Glomerular visceral epithelial cell (primary cell): ENCODE measurements at regions not wholly inside any gene's neighbourhood (a gene's known extent, or its start where the extent isn't known, plus 50 kb on each side); places are given as distances from the start of the nearest gene placed in this dataset.

Source experiments
- DNase-seq: peaks from one replicate; pipeline ENCODE4 v3.0.0-alpha.2; 2016; ENCODE audit errors: extremely low spot score

DNA sequence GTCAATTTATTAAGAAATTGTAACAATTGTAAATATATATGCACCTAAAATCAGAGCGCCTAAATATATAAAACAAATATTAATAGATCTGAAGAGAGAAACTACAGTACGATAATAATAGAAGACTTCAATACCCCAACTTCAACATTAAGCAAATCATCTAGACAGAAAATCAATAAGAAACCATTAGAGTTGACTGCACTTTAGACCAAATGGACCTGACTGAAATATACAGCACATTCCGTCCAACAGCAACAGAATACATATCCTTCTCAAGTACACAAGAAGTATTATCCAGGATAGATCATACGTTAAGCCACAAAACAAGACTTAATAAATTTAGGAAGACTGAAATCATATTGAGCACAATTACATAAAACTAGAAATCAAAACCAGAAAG, 208.7 kb downstream of the MED10 start:
- DNase-seq: no peak

DNA sequence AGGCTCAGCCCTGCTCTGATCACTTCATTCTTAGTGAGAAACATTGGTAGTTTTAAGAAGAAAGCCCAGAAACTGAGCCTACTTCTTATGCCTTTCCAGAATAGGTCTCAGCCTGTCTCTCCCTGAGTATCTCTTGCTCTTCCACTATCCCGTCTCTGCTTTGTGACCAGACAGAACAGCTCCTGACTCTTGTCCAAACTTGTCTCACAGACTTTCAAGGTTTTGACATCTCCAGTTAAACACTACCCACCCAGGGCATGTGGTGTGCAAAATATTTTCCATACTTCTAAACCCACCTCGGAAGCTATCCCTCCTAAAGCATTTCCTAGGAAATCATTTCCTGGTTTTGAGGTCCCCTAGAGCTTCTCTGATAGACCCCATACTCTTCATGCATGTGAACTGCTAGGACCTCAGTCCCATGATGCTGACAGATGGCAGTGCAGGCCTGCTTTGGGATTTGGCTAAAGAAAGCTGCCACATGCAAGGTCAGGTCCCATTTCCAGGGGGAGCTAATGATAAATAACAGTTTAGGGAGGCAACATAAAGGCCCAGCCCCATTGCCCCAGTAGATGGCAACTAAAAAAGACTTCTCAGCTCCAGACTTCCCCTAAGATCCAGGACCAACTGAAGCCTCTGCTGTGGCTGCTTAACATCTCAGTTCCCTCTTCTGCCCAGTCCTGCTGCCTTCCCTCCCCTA, 211.5 kb downstream of the MED10 start:
- no peak for DNase-seq

DNA sequence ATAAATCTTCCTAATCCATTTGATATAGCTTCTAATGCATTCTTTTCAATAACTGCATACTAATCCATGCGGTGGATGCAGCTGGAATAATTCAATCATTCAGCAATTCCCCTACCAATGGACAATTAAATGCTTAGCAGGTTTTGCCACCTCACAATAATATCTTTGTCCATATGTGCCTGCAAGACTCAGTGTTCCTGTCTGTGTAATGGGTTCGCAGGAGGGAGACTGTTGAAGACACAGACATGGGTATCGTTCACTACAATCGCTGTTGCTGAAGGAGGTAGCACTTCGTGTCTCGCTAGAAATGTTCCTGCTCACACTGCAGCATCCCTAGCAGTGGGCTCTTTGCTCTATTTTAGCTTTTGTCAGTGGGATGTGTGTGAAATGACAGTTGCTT, 214.4 kb downstream of the MED10 start:
- DNase-seq: no peak

DNA sequence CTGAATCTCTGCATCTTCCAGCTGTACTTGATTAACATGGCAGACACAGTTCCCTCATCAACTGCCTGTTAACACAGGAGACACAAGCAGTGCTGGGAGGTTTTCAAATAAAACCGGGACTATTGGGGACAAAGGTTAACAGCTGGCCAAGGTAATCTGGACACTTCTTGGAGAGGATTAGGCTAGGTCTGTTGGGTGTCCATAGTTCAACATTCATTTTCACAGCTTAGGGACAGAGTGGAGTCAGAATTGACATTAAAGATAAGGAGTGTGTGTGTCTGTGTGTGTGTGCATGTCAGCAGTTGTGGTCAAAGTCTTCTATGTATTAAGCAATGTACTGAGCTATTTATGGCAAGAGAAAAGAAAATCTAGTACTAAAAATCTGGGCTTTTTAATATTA, 216.2 kb downstream of the MED10 start:
- DNase-seq: no peak

DNA sequence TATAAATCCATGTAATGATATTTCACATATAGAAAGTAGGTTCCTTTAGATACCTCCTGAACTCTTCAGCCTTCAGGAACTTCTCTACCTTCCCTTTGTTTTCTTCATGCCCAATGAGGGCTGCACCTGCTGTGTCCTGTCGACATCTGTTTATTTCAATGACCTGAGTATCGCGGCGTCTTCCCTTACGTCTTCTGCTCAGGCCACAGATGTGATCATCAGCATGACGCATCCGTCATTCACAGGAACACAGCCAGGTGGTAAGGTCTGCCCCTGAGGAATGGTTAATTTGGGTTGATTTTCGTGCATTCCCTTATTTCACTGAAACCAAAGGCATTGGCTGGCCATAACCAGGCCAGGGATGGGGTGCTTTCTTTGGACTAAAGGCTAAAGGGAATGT, 217.1 kb downstream of the MED10 start:
- DNase-seq: no peak

DNA sequence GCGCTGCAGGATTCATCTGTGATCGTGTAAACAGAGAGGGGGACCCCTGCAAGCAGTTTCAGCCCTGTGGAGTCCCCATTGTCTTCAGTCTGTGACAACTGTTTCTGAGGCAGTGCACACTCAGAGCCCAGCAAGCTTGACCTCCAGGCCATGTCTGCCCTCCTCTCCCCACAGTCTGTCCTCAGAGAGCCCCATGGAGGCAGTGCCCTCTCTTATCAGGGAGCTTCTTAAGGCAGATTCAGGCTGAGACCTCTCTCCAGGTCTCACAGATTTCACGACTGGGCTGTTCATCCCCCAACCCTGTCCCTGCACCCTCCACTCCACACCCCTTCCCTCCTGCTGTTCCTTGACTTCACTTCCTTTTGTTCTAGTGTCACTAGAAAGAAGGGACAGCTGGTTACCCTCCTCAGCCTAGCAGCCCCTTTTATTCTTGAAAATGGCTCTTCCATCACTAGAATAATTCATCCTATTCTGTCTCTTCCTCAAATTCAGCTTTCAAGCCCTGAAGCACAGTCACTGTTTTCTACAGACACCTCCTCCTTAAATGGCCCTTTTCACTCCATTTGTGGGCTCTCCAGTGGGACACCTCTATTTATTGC, 218.4 kb downstream of the MED10 start:
- DNase-seq: no peak

DNA sequence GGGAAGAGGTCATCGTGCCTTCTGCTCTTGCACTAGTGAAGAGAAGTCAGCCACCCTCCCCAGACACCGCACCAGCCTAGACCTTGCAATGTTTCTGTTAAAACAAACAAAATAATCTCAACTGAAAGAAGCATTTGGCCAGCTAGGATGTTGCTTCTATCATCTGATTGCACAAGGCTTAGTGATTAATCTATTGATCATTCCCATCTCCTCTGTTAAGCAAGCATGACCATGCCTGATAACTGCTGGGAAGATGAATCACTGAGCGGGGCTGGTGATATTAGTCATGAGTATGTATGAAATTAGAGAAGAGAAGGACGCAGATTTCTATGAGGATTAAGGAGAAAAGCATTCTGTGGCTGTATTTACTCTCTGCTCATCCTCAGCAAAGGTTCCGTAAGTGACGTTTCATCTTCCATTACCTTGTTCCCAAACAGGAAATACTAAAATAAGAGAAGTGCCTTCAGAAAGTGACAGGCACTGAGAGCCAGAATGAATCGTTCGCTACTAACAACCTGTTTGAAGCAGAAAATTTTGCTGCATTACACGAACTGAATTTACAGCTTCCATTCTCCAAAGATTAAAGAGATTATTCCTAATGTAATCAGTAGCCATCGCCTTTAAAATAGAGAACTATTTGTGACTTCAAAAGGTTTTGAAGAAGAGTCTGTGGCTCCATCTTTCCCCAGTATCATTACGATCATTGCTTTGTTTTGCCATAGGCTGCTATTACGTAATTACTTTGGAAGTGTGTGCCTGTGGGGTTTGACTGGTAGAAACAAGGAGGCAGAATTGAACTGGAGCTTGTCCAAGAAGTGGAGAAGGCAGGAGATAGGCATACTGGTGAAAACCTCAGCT, 219.1 kb downstream of the MED10 start:
- no peak for DNase-seq

DNA sequence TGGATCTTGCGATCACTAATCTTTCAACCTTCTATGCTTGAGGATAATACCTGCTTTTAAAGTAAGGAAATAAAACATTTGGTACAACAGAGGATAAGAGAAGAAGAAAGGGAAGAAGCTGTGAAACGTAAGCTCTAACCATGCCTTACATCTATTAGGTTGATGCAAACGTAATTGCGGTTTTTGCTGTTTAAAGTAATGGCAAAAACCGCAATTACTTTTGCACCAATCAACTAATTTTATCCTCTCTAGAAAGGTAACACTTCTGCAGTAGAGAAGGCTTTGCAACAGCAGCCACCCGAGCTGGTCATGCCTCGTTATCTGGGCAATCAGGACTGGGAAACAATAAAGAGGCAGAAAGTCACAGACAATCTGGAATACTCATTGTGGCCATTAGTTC, 224.1 kb downstream of the MED10 start:
- no peak for DNase-seq

DNA sequence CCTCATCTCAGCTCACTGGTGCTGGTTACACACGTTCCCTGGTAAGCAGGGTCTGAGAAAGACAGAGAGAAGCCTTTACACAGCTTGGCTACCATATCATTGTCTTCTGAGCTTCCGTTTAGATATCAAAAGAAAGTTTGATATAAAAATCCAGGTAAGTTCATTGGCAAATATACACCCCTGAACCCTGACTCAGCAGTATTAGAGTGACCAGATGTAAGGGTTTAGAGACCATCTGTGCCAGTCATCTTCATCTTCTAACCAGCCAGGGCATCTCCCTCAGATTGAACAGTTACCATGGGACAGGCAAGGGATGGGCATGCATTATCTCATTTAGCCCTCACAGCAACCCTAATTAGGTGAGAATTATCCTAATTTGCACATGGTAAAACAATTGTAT, 232.1 kb downstream of the MED10 start:
- no peak for DNase-seq

DNA sequence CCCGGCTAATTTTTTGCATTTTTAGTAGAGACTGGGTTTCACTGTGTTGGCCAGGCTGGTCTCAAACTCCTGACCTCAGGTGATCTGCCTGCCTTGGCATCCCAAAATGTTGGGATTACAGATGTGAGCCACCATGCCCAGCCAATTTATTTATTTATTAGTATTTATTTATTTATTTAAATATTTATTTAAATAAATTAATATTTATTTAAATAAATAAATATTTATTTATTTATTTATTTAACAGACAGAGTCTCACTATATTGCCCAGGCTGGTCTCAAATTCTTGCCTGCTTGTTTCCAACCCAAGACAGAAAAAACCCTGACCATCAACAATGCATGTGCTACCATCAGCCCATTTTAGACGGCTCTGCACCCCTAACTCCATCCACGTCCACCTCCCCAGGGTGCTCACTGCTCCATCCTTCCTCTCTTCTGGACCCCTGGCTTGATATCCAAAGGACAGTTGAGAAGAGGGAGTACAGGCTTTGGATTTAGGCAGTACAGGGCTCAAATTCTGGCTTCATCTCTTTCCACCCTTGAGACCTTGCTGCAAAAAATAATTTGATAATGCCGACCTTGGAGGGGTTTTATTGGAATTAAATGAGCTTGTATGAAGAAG, 232.6 kb downstream of the MED10 start:
- no peak for DNase-seq

DNA sequence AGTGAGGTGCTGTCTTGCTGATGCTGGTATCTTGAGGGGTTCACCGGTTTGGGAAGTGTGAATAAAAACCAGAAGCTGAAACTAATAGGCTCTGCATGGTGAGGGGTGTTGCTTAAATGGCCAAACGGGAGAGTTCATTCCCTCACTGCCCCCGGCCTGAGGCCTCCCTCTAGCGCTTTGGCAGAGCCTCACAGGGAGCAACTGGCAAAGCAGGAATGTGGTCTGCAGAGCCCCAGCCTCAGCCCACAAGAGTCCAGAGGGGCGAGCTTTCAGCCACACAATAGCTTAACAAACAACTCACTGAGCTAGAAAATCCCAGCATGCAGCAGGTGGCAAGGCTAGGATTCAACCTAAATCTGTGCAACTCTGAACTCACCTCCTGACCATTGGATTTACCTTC, 234.8 kb downstream of the MED10 start:
- DNase-seq: no peak

DNA sequence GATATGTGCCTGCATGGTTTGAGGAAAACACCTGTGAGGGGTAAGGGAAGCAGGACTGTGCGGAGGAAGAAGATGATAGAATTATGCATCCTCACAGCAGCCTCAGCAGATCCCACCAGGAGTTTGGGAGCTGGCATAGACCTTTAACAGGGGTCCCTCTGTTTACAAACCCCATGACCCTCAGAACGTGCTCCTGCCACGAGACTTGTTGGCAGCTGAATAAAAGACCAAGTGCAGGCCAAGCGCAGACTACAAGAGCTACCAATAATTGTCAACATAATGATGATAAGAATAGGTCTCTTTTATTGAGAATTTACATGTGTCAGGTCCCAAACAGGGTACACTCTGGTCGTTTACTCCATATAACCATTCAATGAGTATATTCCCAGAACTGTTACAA, 236.0 kb downstream of the MED10 start:
- no peak for DNase-seq

DNA sequence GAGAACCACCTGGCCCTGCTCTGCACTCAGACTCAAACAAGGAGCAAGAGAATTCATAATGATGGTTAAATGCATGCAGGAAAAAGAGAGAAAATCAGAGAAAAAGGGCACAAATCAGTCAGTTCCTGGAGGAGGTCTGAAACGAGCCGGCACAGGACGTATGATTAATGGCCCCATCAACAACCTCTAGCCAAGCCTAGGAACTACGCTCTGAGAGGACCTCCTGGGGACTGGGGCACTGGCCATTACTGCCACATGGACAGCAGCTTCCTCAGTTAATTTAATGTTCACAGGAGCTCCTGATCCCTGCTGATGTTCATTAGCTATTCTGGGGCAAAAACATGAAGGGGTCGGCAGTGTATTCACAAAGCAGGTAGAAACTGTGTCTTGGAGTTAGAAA, 238.1 kb downstream of the MED10 start:
- DNase-seq: no peak

DNA sequence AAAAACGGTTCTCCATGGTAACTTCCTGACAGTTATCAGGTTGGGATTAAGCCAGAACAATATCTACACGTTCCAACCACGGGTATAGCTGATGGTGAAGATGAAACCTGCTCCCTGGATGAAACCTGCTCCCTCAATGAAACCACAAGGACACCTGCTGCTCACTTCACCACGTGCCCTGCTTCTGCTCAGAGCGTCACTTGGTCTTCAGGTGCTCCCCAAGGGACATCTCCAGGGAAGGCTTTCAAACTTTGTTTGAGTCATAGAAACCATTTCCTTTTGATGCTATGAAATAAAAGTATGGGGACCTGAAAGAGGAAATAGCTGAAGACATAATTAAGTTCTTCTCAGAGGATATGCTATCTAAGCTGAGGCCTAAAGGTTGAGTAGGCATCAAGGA, 242.4 kb downstream of the MED10 start:
- no peak for DNase-seq

DNA sequence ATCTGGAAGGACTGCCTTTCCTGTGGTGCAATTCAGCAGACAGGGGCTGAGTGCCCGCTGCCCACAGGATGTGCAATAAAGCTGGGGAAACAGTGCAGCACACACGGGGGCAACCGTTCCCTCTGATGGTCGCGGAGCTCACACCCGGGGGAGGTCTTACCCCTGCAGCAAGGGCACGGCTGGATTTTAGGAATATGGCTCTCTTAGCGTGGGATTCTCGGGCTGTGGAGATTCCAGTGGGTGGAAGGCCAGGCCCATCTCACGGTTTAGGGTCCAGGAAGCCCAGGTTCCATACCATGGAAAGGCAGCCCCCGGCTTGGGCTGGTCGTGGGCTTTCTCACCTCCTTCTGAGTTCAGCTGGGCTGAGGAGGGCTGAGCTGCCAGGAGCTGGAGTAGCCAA, 244.1 kb downstream of the MED10 start:
- no peak for DNase-seq

DNA sequence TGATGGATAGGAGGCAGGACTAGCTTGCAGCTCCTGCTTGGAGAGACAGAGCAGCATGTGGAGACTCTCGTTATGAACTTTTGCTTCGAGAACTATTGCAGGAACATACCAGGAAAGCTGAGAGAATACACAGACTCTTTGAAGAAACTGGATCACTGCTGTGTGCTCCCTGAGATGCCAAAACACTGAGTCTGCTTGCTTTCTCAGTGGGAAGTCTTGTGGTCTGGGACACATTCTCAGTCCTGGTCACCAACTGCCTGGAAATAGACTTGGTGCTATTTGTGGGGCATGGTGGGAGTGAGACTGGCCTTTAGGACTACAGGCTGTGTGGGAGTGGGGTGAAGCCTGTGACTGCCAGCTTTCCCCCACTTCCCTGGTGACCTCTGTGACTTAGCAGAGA, 252.6 kb downstream of the MED10 start:
- no peak for DNase-seq

DNA sequence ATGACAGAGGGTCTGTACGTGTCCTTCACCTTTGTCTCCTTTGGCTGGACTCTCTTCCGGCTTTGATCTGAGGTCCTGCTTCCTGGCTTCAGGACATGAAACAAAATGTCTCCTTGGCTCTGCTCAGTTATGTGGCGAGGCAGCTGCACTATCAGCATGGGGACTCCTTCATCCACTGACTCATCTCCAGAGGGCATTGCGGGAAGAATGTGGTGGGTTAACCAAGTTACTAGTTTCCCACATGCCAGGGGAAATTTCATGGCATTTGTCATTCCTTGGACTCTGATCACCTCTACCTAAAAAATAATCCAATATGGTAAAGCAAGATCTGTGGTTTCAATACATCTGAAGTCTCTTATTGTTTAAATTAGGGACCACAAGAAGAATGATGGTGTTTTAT, 259.7 kb downstream of the MED10 start:
- DNase-seq: no peak

DNA sequence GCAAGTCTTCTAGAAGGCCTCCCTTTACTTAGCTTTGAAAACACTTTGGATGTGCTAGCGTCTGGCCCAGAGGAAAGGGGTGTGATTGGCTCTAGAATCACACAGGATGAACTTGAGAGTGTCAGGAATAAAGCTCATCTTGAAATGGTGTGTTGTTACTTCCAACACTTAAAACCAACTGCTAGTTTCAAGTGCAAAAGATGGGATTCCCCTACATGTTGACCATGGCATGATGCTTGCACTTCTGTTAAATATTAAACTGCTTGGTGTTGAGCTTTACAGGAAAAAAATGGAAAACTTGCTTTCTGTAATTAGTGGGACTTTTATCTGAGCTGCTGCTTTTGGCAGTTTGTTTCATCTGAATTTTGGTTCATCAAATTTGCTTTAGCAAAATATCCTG, 261.1 kb downstream of the MED10 start:
- no peak for DNase-seq

DNA sequence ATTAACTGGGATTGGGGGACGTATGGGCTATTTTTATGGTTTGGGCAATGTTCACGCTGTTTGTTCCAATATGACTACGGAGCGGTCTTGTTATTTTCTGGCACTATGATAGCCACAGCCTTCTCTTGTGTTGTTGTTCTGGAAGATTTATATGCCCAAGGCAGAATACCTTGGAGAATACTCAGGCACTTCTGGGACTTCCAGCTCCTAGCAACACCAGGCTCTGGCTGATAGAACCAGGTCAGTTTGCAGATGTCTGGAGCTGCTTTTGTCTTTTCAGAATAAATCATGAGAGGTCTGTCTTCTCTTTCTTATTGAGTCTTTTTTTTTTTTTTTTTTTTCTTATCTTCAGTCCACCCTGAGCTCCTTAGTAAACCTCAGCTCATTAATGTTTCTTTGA, 262.5 kb downstream of the MED10 start:
- DNase-seq: no peak

DNA sequence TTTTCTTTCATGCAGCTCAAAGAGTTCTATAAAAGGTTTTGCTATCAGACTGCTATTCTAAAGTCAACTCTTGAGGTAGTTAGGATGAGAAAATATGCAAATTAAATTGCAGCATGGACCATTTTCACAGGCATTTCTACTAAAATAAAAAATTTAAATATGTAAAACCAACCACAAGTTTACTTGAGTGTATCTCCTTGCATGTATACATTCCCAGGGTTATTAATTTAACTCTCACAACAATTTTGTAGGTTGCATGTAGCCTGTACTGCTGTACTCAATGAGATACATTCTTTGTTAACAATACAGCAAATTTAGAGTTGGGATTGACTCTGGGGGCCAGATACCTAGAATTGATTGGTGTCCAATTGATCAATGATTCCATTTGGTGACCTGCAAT, 265.8 kb downstream of the MED10 start:
- no peak for DNase-seq

DNA sequence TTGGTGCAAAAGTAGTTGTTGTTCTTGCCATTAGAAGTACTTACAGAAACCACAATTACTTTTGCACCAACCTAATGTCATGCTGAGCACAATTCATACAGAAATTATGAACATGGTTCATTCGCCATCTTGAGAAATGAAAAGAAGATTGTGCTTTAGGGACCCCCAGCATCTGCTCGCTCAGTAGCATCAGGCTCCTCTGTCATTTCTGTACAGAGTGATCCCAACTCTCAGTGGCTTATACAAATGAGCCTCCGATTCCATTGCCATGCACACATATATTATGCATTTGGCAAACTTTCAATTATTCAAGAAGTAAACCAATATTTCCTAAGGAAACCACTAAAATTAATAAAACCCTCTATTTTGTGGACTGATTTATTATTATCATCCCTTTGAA, 266.2 kb downstream of the MED10 start:
- DNase-seq: no peak

DNA sequence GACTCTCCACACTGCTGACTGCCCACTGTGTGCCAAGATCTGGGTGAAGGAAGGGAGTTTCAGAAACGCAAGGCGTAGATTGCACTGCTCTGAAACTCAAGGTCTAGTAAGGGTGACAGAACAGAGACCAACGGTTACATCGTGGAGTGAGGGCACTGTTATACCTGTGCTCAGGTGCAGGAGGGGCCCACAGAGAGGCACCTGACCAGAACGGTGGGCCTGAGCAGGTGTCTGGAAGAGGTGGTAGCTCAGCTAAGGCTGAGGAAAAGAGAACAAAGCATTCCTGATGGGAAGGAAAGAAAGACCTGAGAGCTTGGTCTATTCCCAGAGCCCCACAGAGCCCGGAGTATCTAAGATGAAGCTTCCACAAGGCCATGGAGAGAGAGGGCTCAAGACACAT, 267.2 kb downstream of the MED10 start:
- no peak for DNase-seq
